ENCODE measurements at regions not wholly inside any gene's neighbourhood (a gene's known extent, or its start where the extent isn't known, plus 50 kb on each side); places are given as distances from the start of the nearest gene placed in this dataset.
"Not testable (repeated sequence)": the region's sequence is repeated elsewhere in the genome, so short reads cannot be mapped to it uniquely, and the experiment has no call there.

DNA sequence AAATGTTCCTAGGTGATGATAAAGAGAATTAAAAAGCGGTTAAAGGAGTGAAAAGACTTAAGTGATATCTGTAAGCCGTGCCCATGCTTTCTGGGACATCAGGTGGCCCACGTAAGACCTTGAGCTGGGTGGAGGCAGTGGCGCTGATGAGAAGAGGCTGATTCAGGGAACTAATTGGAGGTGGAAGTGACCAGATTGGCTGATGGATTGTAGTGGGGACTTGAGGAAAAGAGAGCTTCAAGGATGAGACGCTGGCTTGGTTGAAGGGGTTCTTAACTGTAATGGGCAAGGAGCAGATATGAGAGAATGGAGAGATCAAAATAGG, 69.1 kb upstream of the EP300 start:
- TF ChIP-seq, protein P1, sequence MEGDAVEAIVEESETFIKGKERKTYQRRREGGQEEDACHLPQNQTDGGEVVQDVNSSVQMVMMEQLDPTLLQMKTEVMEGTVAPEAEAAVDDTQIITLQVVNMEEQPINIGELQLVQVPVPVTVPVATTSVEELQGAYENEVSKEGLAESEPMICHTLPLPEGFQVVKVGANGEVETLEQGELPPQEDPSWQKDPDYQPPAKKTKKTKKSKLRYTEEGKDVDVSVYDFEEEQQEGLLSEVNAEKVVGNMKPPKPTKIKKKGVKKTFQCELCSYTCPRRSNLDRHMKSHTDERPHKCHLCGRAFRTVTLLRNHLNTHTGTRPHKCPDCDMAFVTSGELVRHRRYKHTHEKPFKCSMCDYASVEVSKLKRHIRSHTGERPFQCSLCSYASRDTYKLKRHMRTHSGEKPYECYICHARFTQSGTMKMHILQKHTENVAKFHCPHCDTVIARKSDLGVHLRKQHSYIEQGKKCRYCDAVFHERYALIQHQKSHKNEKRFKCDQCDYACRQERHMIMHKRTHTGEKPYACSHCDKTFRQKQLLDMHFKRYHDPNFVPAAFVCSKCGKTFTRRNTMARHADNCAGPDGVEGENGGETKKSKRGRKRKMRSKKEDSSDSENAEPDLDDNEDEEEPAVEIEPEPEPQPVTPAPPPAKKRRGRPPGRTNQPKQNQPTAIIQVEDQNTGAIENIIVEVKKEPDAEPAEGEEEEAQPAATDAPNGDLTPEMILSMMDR (IDR thresholded peaks at IDR 0.05) = no peak
- peaks cover 13% of the 10 kb centered on the region for H3K27me3 Mint-ChIP-seq (ENCODE audit: low read depth, poor library complexity)
- no peak for DNase-seq
- peak overlapping the region; percentile 84 for H3K4me3 Mint-ChIP-seq
- no peaks in the 10 kb centered on the region for H3K9me3 Mint-ChIP-seq
- H3K27ac Mint-ChIP-seq = no peak overlapping the region
- H3K4me1 Mint-ChIP-seq = peaks cover 31% of the 10 kb centered on the region
- H3K36me3 Mint-ChIP-seq (ENCODE audit: low read depth) = no peaks in the 10 kb centered on the region

DNA sequence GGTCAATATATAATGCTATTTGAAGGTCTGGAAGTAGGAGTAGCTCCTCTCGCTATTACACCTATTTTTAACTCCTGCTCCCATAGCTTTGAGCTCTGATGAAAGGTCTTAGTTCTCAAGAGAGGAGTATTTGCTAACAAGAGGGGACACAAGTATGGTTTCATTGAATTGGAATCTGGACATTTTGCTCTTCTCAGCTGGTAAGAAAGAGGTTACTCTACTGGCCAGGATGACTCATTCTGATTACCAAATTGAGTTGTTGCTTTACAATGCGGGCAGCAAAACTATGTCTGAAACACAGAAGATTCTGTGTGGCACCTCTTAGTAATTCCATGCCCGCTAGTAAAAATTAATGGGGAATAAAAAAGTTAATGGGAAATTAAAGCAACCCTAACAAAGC, 63.6 kb upstream of the EP300 start:
- Mint-ChIP-seq H3K27me3 (ENCODE audit: low read depth, poor library complexity) (peaks cover 22% of the 10 kb centered on the region), H3K9me3 (no peaks in the 10 kb centered on the region)

DNA sequence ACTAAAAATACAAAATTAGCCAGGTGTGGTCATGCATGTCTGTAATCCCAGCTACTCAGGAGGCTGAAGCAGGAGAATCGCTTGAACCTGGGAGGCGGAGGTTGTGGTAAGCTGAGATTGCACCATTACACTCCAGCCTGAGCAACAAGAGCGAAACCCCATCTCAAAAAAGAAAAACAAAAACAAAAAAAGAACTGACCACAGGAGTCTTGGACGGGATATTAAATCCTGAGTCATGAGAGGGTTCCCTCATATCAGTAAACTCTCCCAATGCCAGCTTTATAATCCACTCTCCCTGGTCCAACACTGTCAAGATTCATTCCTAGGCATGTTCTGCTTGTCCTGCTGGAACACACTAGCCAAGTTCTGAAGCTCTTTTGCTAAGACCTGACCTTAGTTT, 61.5 kb upstream of the EP300 start:
- Mint-ChIP-seq H3K27ac (no peak overlapping the region), H3K27me3 (ENCODE audit: low read depth, poor library complexity) (peaks cover 25% of the 10 kb centered on the region), H3K4me3 (no peak overlapping the region), H3K36me3 (ENCODE audit: low read depth) (no peaks in the 10 kb centered on the region), H3K9me3 (no peaks in the 10 kb centered on the region), H3K4me1 (no peaks in the 10 kb centered on the region)
- TF ChIP-seq, protein P1 (IDR thresholded peaks at IDR 0.05) = no peak
- no peak for DNase-seq

More for the DNA sequence above, 63.6 kb upstream of the EP300 start:
- no peak for DNase-seq
- no peak overlapping the region for H3K4me3 Mint-ChIP-seq
- no peaks in the 10 kb centered on the region for H3K36me3 Mint-ChIP-seq (ENCODE audit: low read depth)
- H3K27ac Mint-ChIP-seq = no peak overlapping the region
- H3K4me1 Mint-ChIP-seq = no peaks in the 10 kb centered on the region
- TF ChIP-seq, protein P1 (IDR thresholded peaks at IDR 0.05) = no peak

DNA sequence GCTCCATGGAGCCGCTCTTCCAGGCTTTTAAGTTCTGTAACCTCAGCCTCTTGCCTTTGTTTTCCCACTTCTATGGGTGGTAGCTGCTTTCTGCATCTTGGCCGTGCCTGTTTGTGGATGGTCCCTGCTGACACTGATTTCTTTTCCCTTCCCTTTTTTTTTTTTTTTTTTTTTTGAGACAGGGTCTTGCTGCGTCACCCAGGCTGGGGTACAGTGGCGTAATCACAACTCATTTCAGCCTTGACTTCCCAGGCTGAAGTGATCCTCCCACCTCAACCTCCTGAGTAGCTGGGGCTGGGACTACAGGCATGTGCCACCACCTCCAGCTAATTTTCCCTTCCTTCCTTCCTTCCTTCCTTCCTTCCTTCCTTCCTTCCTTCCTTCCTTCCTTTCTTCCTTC, 57.7 kb upstream of the EP300 start:
- TF ChIP-seq, protein P1 (IDR thresholded peaks at IDR 0.05) = no peak
- Mint-ChIP-seq H3K4me1 (no peaks in the 10 kb centered on the region), H3K9me3 (no peaks in the 10 kb centered on the region), H3K27me3 (ENCODE audit: low read depth, poor library complexity) (peaks cover 18% of the 10 kb centered on the region), H3K36me3 (ENCODE audit: low read depth) (no peaks in the 10 kb centered on the region), H3K4me3 (no peak overlapping the region), H3K27ac (no peak overlapping the region)
- DNase-seq = no peak

DNA sequence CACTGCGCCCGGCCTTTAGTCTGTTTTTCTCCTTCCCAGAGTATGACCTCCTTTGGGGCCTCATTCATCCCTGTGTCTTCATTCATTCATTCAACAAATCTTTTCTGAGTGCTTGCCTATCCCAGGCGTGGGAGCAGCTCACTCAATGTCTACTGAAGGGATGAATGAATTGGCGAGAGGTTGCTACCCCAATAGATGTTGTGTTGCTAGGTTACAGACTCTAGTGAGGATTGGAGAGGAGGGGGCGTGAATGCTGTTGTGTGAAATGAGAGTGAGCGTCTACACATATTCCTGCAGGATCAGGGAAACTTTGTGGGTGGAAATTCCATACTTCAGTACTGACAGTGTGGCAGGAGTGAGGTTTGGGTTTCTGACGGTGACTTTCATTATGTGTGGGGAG, 55.5 kb upstream of the EP300 start:
- Mint-ChIP-seq H3K27ac (peak overlapping the region; percentile 0), H3K36me3 (ENCODE audit: low read depth) (no peaks in the 10 kb centered on the region), H3K27me3 (ENCODE audit: low read depth, poor library complexity) (peaks cover 15% of the 10 kb centered on the region), H3K4me3 (no peak overlapping the region), H3K9me3 (no peaks in the 10 kb centered on the region), H3K4me1 (no peaks in the 10 kb centered on the region)
- TF ChIP-seq, protein P1 (IDR thresholded peaks at IDR 0.05) = no peak
- no peak for DNase-seq

DNA sequence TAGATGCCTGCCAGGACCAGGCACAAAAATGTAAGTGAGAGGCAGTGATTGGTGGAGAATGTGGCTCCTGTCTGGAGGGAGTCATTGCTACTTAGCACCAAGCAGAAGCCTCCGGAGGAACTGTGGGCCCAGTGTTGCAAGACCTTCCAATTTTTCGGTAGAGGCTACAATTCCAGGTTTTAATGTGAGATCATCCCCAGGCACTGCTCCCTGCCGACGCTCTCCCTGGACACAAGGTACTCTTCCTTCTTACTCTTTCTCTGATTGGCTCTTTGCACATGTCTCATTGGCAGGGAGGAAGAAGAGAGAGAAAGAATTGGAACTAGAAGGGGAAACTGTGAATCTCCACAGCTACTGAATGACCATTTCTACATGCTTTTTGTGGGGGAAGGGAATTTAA, 53.7 kb upstream of the EP300 start:
- Mint-ChIP-seq H3K36me3 (ENCODE audit: low read depth) (no peaks in the 10 kb centered on the region), H3K4me3 (no peak overlapping the region), H3K27me3 (ENCODE audit: low read depth, poor library complexity) (peaks cover 9% of the 10 kb centered on the region), H3K9me3 (no peaks in the 10 kb centered on the region), H3K4me1 (no peaks in the 10 kb centered on the region), H3K27ac (peak overlapping the region; percentile 62)
- no peak for DNase-seq
- TF ChIP-seq, protein P1 (IDR thresholded peaks at IDR 0.05) = no peak

DNA sequence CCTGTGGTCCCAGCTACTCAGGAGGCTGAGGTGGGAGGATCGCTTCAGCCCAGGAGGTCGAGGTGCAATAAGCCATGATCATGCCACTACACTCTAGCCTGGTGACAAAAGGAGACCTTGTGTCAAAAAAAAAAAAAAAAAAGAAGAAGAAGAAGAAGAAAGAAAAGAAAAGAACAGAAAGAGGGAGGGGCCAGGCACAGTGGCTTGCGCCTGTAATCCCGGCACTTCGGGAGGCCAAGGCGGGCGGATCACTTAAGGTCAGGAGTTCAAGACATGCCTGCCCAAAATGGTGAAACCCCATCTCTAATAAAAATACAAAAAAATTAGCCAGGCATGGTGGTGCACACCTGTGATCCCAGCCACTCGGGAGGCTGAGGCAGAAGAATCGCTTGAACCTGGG, 52.8 kb upstream of the EP300 start:
- H3K27ac Mint-ChIP-seq; DNase-seq; H3K27me3 Mint-ChIP-seq (ENCODE audit: low read depth, poor library complexity); H3K4me1 Mint-ChIP-seq; H3K9me3 Mint-ChIP-seq; H3K4me3 Mint-ChIP-seq; H3K36me3 Mint-ChIP-seq (ENCODE audit: low read depth): not testable (repeated sequence)
